IMR-90 (cell line): ENCODE measurements at regions not wholly inside any gene's neighbourhood (a gene's known extent, or its start where the extent isn't known, plus 50 kb on each side); places are given as distances from the start of the nearest gene placed in this dataset.

ENCODE experiments used
- CEBPB ChIP-seq: IDR thresholded peaks from 2 replicates; pipeline ENCODE4 v1.6.1; 2012; ENCODE audit warnings: low read depth, low read length, improper control_type of control experiment
- CTCF ChIP-seq: conservative IDR thresholded peaks from 2 replicates; pipeline ENCODE4 v1.5.1; 2012; ENCODE audit warnings: mild to moderate bottlenecking, low read depth, low read length, improper control_type of control experiment
- ELK1 ChIP-seq: fragments of 150-350 bp; IDR thresholded peaks from 2 replicates; pipeline ENCODE4 v1.6.1; 2016; ENCODE audit warnings: low read depth, mild to moderate bottlenecking, low read length, moderate library complexity, borderline replicate concordance
- FOS ChIP-seq: fragments of 150-350 bp; IDR thresholded peaks from 2 replicates; pipeline ENCODE4 v1.6.1; 2016; ENCODE audit warnings: low read depth, low read length
- MAZ ChIP-seq: IDR thresholded peaks from 2 replicates; pipeline ENCODE4 v1.6.1; 2012; ENCODE audit warnings: low read depth, mild to moderate bottlenecking, low read length, improper control_type of control experiment, moderate library complexity, borderline replicate concordance
- MXI1 ChIP-seq: IDR thresholded peaks from 2 replicates; pipeline ENCODE4 v1.6.1; 2012; ENCODE audit warnings: low read depth, mild to moderate bottlenecking, low read length, moderate library complexity, borderline replicate concordance
- POLR2A ChIP-seq: IDR thresholded peaks from 2 replicates; pipeline ENCODE4 v1.6.1; 2012; ENCODE audit warnings: mild to moderate bottlenecking, low read depth, low read length
- SMC3 ChIP-seq: fragments of 150-350 bp; IDR thresholded peaks from 2 replicates; pipeline ENCODE4 v1.6.1; 2016; ENCODE audit warnings: low read depth, mild to moderate bottlenecking, antibody characterized with exemption, low read length, moderate library complexity

GRCh38 chr3:84304214-84304613, 654.6 kb upstream of the CADM2 start:
- no peak for TF ChIP-seq SMC3
- no peak for TF ChIP-seq CTCF
- no peak for TF ChIP-seq MAZ
- no peak for TF ChIP-seq POLR2A
- TF ChIP-seq ELK1, result no peak
- no peak for TF ChIP-seq MXI1
- no peak for TF ChIP-seq CEBPB
- TF ChIP-seq FOS, result no peak
